BJ (cell line): ENCODE measurements at regions not wholly inside any gene's neighbourhood (a gene's known extent, or its start where the extent isn't known, plus 50 kb on each side); places are given as distances from the start of the nearest gene placed in this dataset.

Experiments
- CTCF ChIA-PET: fragments of 350-600 bp; formaldehyde crosslinking; extraction: SDS; loops from one replicate; lab custom pipeline; 2021; ENCODE audit warnings: antibody characterized with exemption, inconsistent platforms; lab: Yijun Ruan, JAX
- POLR2A ChIA-PET: fragments of 300-600 bp; sonication (Branson Sonifier 250); formaldehyde crosslinking; extraction: SDS; loops from one replicate; lab custom pipeline; 2021; ENCODE audit warnings: antibody characterized with exemption; lab: Charles Lee
- DNase-seq: peaks from one replicate; pipeline ENCODE4 v3.0.0-alpha.2; 2011; ENCODE audit warnings: low read depth
- H3K27me3 ChIP-seq: 2 replicates; pipeline ENCODE4 v1.6.0; 2011; ENCODE audit warnings: low read length; ENCODE audit not compliant: control insufficient read depth, insufficient read depth
- H3K36me3 ChIP-seq: 2 replicates; pipeline ENCODE4 v1.5.1; 2011; ENCODE audit warnings: low read length; ENCODE audit not compliant: control insufficient read depth, insufficient read depth
- H3K4me3 ChIP-seq: 2 replicates; pipeline ENCODE4 v1.5.1; 2011; ENCODE audit warnings: low read depth, mild to moderate bottlenecking, control low read depth, low read length
- CTCF ChIP-seq: IDR thresholded peaks from 2 replicates; pipeline ENCODE4 v1.5.1; 2011; ENCODE audit warnings: low read depth, mild to moderate bottlenecking, control low read depth, inconsistent platforms, low read length, moderate library complexity; ENCODE audit not compliant: insufficient read depth

- no peak for DNase-seq
- POLR2A ChIA-PET: no interaction called here
- no peak for TF ChIP-seq CTCF
- no peak overlapping the region for H3K4me3 ChIP-seq
- no peaks in the 10 kb centered on the region for H3K27me3 ChIP-seq
- no peaks in the 10 kb centered on the region for H3K36me3 ChIP-seq
- CTCF ChIA-PET: no interaction called here
Measured at GRCh38 chr3:153760948-153761347, 360.2 kb upstream of the ARHGEF26 start.

- no peaks in the 10 kb centered on the region for H3K36me3 ChIP-seq
- no peak for DNase-seq
- ChIA-PET POLR2A (no interaction called here), CTCF (no interaction called here)
- no peaks in the 10 kb centered on the region for H3K27me3 ChIP-seq
- no peak for TF ChIP-seq CTCF
- H3K4me3 ChIP-seq: no peak overlapping the region
Measured at GRCh38 chr3:153762411-153763235, 358.6 kb upstream of the ARHGEF26 start.

GRCh38 chr3:153767601-153768560, 353.3 kb upstream of the ARHGEF26 start:
- CTCF ChIA-PET: interaction anchor here (0.5 to 2.5 kb wide), 15 partner anchors 11 to 745 kb away, joined by 3 to 13 read pairs (median 4); no protein-coding TSS in a partner anchor
- no peak for TF ChIP-seq CTCF
- DNase-seq: no peak
- H3K4me3 ChIP-seq: no peak overlapping the region
- no peaks in the 10 kb centered on the region for H3K27me3 ChIP-seq
- POLR2A ChIA-PET: no interaction called here
- H3K36me3 ChIP-seq: no peaks in the 10 kb centered on the region

- ChIA-PET POLR2A (no interaction called here), CTCF (interaction anchor here (0.6 to 2.5 kb wide), 18 partner anchors 11 to 749 kb away, joined by 3 to 13 read pairs (median 4); no protein-coding TSS in a partner anchor)
- TF ChIP-seq CTCF: peak; percentile 85
- no peak for DNase-seq
- Histone ChIP-seq H3K4me3 (no peak overlapping the region), H3K36me3 (no peaks in the 10 kb centered on the region), H3K27me3 (no peaks in the 10 kb centered on the region)
Measured at GRCh38 chr3:153768561-153769469, 352.4 kb upstream of the ARHGEF26 start.
